ENCODE measurements at regions not wholly inside any gene's neighbourhood (a gene's known extent, or its start where the extent isn't known, plus 50 kb on each side); places are given as distances from the start of the nearest gene placed in this dataset.
"Not testable (repeated sequence)": the region's sequence is repeated elsewhere in the genome, so short reads cannot be mapped to it uniquely, and the experiment has no call there.

DNA sequence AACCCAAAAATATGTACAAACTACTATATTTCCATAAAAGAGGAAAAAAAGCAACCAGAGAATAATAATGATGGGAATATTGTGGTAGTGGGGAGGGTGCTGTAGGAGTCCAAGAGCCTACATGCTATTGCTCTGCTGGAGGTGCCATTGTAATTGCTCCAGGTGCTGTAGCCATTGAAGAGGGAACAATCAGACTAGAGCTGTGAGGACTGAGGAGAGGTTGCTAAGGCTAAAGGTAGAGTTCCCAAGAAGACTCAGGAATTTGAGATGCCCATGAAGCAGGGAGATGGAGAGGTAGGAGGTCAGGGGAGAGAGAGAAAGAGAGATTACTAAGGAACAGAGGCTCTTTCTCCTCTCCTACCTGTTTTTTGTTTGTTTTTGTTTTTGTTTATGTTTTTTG lies 394.0 kb downstream of the DMRTA1 start:
- DNase-seq (ENCODE audit: low read depth), result no peak

GRCh38 chr9:22845243-22845642 lies 398.6 kb downstream of the DMRTA1 start:
- not testable (repeated sequence) for DNase-seq (ENCODE audit: low read depth)

DNA sequence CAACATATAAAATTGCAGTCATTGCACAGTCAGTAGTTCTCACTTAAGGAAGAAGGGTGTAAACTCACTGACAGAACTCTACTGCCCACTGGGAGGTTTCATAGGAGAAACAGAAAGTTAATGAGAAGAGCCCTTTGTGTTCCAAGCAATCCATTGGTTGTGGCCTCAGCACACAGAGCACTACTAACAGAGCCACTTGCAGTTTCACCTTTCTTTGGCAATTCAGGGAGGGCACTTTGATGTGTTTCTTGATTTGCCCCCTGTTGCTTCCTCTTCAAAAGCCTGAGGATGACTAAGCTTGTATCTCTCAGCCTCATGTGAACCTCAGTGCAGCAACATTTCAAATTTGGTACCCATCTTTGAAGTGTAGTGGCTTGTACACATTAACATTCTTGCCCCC lies 409.4 kb downstream of the DMRTA1 start:
- no peak for DNase-seq (ENCODE audit: low read depth)

DNA sequence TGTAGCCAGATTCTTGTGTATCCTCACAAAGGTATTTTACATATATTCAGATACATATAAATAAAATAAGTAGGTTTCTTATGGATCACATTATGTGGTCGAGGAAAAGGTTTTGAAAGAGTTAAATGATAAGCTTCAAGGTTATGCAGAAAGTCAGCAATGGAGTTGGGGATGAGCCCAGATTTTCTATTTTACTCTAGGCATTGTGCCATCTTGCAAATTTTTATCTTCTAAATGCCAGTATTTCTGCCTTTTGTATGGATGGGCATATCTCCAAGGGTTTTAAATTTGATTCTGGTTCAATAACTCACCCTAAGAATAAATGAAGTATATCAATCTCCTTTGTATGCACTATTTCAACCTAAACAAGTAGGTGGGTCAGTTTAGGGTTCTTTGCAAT lies 410.7 kb downstream of the DMRTA1 start:
- DNase-seq (ENCODE audit: low read depth), result no peak

DNA sequence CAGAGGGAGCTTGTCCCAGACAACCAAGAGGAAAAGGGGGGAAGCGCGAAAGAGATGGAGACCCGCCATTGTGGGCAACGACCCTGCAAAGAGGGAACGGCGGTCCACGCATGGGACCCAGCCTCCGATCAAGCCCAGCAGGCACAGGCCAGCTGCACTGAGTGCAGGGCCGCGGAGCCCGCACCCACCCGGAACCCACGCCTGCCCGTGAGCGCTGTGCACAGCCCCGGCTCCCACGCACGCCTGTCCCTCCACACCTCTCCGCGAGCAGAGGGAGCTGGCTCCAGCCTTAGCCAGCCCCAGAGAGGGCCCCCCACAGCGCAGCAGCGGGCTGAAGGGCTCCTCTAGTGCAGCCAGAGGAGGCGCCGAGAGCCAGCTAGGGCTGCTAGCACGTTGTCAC lies 416.5 kb downstream of the DMRTA1 start:
- DNase-seq (ENCODE audit: low read depth), result no peak

- DNase-seq (ENCODE audit: low read depth), result no peak
Observed at GRCh38 chr9:22863736-22864135, 417.1 kb downstream of the DMRTA1 start.

- DNase-seq (ENCODE audit: low read depth), result no peak
Observed at GRCh38 chr9:22893196-22893843, 446.7 kb downstream of the DMRTA1 start.

GRCh38 chr9:22898591-22898990 lies 452.0 kb downstream of the DMRTA1 start:
- no peak for DNase-seq (ENCODE audit: low read depth)

DNA sequence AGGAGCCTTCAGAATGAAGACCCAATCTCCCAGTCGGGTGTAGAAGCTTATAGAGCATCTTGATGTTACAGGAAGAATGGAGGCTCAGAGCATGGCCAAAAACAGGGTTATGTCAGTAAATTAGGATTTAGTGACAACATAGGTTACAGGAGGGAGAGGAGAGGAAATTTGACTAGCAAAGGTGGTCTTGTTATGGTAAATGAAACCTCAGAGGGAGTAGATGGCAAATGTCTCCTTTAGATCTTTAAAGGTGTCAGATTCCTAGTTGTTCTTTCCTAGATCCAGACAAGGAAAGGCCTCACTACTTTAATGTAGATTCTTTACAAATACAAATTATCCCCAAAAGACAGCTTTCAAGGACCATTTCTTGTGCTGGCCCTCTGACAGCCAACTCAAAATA lies 465.0 kb downstream of the DMRTA1 start:
- DNase-seq (ENCODE audit: low read depth), result no peak

- no peak for DNase-seq (ENCODE audit: low read depth)
Observed at GRCh38 chr9:22913026-22913425, 466.4 kb downstream of the DMRTA1 start.

GRCh38 chr9:22913518-22913917 lies 466.9 kb downstream of the DMRTA1 start:
- no peak for DNase-seq (ENCODE audit: low read depth)

GRCh38 chr9:22916148-22916547 lies 469.5 kb downstream of the DMRTA1 start:
- DNase-seq (ENCODE audit: low read depth), result no peak

- DNase-seq (ENCODE audit: low read depth), result no peak
Observed at GRCh38 chr9:22919423-22919822, 472.8 kb downstream of the DMRTA1 start.

DNA sequence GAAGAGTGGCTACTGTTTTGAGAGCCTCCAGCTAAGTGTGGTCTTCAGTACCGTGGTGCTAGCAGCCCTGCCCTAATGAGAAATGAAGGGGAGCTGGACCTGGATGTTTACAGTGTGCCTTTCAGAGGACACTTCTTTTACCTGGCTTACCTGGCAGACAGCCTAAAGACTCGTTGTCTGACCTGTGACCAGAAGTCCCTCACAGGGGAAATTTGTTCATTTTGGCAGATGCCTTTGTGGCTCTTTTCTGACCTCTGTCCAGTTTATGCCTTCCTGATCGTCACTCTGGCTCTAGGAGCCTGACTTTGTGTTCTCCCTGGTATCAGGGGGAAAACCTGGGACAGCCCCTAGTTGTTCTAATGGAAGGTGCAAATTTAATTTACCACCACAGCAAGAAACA lies 475.1 kb downstream of the DMRTA1 start:
- no peak for DNase-seq (ENCODE audit: low read depth)

DNA sequence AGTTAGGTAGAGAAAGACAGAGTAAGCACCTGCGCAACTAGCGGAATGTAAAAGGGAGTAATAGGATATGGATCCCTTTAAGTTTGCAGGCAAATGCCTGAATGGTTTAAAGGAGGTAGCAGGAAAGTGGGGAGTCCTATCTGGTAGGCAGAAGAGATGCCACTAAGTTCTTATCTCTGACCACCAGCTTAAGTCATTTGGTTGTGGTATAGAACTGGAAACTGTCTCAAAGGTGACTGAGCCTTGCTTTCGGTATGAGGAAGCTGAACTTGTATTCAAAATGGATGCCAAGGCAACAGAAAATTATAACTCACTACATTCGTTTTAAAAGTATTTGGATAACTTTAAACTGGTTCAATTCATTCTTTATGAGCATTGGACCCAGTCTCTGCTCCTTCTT lies 475.6 kb downstream of the DMRTA1 start:
- no peak for DNase-seq (ENCODE audit: low read depth)

GRCh38 chr9:22954550-22954949 lies 507.9 kb downstream of the DMRTA1 start:
- no peak for DNase-seq (ENCODE audit: low read depth)

DNA sequence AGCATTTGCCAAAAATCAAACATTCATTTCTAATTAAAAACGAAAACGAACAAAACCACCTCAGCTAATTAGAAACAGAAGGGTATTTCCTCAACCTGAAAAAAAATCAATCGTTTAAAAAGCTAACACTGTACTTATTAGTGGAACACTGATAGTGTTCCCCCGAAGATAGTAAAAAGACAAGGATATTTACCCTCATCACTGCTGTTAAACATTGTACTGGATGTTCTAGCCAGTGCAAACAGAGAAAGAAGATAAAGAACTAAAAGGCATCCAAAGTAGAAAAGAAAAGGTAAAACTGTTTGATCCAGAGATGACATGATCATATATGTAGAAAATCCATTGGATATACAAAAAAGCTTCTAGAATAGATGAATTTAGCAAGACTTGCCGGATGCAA lies 508.3 kb downstream of the DMRTA1 start:
- DNase-seq (ENCODE audit: low read depth), result no peak

- no peak for DNase-seq (ENCODE audit: low read depth)
Observed at GRCh38 chr9:22969350-22969979, 522.8 kb downstream of the DMRTA1 start.

DNA sequence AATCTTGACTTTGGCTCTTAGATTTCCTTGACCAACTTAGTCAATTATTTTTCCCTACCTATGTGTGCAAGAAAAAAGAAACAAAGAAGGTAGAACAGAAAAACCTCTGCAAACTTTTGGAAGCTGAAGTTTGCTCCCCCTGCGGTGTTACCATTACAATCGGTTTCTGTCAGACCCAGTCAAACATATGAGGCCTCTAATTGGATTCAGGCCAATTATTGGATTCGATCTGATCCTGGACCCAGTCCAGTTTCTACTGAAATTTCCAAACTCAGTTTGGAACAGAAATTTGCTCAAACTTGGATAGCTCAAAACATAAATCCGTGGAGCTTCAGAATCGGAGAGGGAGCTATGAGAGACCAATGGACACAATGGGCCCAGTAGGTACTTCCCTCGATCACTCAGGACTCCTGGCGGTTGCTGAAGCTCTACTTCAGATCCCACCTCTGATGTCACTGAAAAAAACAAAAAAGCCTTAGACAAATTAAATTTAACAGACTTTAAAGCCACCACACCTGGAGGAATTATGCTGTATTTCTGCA lies 523.9 kb downstream of the DMRTA1 start:
- no peak for DNase-seq (ENCODE audit: low read depth)

DNA sequence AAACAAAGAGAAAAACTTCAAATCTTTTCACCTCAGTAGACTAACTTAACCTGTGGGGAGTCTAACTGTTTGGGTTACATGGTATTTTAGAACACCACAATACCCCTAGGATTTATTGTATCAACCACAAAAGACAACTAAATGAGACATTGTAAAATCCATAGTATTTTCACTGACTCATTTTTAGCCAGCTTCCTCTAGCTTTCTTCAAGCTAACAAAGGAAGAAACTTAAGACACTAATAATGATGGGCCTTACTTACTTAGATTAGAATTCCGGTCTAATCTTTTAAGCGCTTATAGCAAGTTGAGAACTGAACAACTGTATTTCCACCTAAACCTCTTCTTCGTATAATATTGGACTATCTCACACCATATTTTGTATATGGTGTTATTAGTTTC lies 529.3 kb downstream of the DMRTA1 start:
- no peak for DNase-seq (ENCODE audit: low read depth)

DNA sequence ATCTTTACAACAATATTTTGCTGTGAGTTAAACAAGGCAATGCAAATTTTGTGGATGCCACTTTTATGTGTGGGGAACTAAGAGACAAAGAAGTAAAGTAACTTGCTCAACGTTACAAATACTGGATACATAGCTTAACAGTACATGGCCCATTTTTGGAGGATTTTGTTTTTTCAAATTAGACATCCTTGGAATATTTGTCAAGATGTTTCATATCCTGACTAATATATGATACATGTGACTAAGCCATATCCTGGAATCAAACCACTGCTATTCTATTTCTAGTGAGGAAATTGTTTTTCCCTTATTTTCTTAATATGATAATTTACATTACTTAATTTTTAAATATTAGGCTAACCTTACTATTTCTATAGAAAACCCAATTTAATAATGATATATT lies 529.8 kb downstream of the DMRTA1 start:
- peak; percentile 6 for DNase-seq (ENCODE audit: low read depth)

DNA sequence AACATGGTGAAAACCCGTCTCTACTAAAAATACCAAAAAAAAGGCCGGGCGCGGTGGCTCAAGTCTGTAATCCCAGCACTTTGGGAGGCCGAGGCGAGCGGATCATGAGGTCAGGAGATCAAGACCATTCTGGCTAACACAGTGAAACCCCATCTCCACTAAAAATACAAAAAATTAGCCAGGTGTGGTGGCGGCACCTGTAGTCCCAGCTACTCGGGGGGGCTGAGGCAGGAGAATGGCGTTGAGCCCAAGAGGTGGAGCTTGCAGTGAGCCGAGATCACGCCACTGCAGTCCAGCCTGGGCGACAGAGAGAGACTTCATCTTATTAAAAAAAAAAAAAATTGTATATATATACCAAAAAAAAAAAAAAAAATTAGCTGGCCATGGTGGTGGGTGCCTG lies 533.8 kb downstream of the DMRTA1 start:
- not testable (repeated sequence) for DNase-seq (ENCODE audit: low read depth)

- DNase-seq (ENCODE audit: low read depth), result no peak
Observed at GRCh38 chr9:22986556-22986955, 539.9 kb downstream of the DMRTA1 start.

GRCh38 chr9:22990349-22990748 lies 543.7 kb downstream of the DMRTA1 start:
- no peak for DNase-seq (ENCODE audit: low read depth)

Data from fibroblast of gingiva (primary cell).